ENCODE measurements at regions not wholly inside any gene's neighbourhood (a gene's known extent, or its start where the extent isn't known, plus 50 kb on each side); places are given as distances from the start of the nearest gene placed in this dataset.

DNA sequence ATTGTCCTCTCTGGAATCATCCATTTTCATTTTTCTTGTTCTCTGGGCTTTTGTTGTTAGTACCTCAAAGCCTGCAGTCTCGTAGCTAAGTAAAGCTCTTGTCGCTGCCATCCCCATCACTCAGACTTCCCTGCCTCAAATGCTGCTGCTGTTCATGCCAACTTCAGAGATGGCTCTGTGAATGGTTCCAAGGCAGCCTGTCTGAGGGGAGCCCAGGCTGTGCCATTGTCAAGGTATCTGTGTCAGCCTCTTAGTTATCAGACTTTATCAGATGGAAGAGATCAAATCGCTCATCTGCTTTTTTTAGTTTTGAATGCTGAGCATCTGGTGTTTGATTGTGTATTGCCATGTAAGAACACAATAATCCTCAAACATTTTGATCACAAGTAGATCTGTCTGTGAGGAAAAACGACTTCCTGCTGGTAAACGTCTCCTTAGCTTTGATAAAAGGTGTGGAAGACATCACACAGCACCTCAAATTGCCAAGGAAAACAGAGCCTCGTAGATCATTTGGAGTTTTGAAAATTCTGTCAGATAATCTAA lies 304.2 kb upstream of the ZC3H12C start:
- intact Hi-C loops (cut with DNase I): no loop called here
- Histone ChIP-seq H3K27ac (no peak overlapping the region), H3K9me3 (no peaks in the 10 kb centered on the region), H3K4me1 (no peaks in the 10 kb centered on the region), H3K36me3 (no peaks in the 10 kb centered on the region), H3K27me3 (no peaks in the 10 kb centered on the region), H3K4me3 (no peak overlapping the region)
- TF ChIP-seq, protein P1, sequence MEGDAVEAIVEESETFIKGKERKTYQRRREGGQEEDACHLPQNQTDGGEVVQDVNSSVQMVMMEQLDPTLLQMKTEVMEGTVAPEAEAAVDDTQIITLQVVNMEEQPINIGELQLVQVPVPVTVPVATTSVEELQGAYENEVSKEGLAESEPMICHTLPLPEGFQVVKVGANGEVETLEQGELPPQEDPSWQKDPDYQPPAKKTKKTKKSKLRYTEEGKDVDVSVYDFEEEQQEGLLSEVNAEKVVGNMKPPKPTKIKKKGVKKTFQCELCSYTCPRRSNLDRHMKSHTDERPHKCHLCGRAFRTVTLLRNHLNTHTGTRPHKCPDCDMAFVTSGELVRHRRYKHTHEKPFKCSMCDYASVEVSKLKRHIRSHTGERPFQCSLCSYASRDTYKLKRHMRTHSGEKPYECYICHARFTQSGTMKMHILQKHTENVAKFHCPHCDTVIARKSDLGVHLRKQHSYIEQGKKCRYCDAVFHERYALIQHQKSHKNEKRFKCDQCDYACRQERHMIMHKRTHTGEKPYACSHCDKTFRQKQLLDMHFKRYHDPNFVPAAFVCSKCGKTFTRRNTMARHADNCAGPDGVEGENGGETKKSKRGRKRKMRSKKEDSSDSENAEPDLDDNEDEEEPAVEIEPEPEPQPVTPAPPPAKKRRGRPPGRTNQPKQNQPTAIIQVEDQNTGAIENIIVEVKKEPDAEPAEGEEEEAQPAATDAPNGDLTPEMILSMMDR (IDR thresholded peaks at IDR 0.05): no peak
- TF ChIP-seq POLR2AphosphoS5 (IDR thresholded peaks at IDR 0.05; ENCODE audit: insufficient read depth in 1 of 2, low read depth in 1 of 2): no peak
- no peak for TF ChIP-seq POLR2A (IDR thresholded peaks at IDR 0.05)
- no peak for DNase-seq (ENCODE audit: extremely low spot score in 2 of 2)

DNA sequence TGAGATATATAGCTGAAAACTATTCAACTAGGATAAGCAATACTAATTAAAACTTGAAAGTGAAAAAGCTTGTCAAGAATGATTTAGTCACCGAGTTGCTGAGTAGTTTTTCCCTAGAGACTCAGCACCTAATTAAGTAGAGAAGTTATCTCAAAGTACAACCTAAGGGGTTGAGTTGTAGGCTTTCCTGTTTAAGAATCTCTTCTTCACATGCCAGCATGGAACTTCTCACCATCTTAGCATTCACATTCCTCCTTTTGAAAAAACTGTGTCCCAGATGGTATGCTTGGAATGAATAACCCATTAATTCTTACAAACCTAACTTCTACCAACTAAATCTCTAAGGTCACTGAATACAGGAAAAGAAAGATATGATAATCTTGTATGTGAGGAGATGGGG lies 303.3 kb upstream of the ZC3H12C start:
- no peaks in the 10 kb centered on the region for H3K36me3 ChIP-seq
- no peak overlapping the region for H3K4me3 ChIP-seq
- DNase-seq (ENCODE audit: extremely low spot score in 2 of 2): no peak
- intact Hi-C loops (cut with DNase I): no loop called here
- H3K27ac ChIP-seq: no peak overlapping the region
- H3K9me3 ChIP-seq: no peaks in the 10 kb centered on the region
- no peaks in the 10 kb centered on the region for H3K27me3 ChIP-seq
- TF ChIP-seq, protein P1 (IDR thresholded peaks at IDR 0.05): no peak
- TF ChIP-seq POLR2AphosphoS5 (IDR thresholded peaks at IDR 0.05; ENCODE audit: insufficient read depth in 1 of 2, low read depth in 1 of 2): no peak
- TF ChIP-seq POLR2A (IDR thresholded peaks at IDR 0.05): no peak
- no peaks in the 10 kb centered on the region for H3K4me1 ChIP-seq

DNA sequence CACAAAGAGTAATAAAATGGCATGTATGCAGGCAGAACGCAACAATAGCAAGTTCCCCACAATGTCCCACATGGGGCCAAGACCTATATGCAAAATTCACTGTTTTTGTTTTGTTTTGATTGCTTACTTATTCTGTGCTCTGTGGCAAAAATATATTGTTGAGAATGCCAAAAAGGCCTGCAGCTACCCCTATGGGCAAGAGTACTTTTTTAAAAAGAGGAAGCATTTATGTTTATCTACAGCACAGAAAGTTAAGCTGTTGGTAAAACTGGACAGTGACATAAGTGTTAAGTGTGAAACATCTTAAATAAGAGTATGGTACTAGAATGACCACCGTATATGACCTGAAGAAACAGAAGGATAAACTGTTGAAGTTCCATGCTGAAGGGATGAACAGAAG lies 301.9 kb upstream of the ZC3H12C start:
- H3K4me3 ChIP-seq: no peak overlapping the region
- H3K27me3 ChIP-seq: no peaks in the 10 kb centered on the region
- no peak for TF ChIP-seq POLR2A (IDR thresholded peaks at IDR 0.05)
- TF ChIP-seq, protein P1 (IDR thresholded peaks at IDR 0.05): no peak
- TF ChIP-seq POLR2AphosphoS5 (IDR thresholded peaks at IDR 0.05; ENCODE audit: insufficient read depth in 1 of 2, low read depth in 1 of 2): no peak
- H3K27ac ChIP-seq: no peak overlapping the region
- intact Hi-C loops (cut with DNase I): no loop called here
- no peaks in the 10 kb centered on the region for H3K4me1 ChIP-seq
- no peaks in the 10 kb centered on the region for H3K9me3 ChIP-seq
- no peaks in the 10 kb centered on the region for H3K36me3 ChIP-seq
- no peak for DNase-seq (ENCODE audit: extremely low spot score in 2 of 2)

DNA sequence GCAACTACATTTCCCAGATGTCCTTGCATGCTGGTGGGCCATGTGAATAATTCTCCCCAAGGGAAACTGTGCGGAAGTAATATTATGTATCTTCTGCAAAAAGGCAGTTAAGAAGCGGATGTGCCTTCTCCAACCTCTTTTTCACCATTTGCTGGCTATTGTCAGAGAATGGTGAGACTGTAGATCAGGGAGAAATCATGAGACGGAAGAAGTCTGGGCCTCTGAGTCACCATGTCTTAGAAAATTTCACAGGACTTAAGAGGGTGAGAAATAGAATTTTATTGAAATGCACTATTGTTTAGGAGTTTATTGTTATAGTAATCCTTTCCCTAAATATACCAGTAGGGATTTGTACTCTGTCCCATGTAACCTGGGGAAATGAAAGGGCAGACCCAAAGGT lies 298.7 kb upstream of the ZC3H12C start:
- no peak overlapping the region for H3K4me3 ChIP-seq
- DNase-seq (ENCODE audit: extremely low spot score in 2 of 2): no peak
- no peaks in the 10 kb centered on the region for H3K27me3 ChIP-seq
- intact Hi-C loops (cut with DNase I): no loop called here
- no peaks in the 10 kb centered on the region for H3K36me3 ChIP-seq
- no peak overlapping the region for H3K27ac ChIP-seq
- H3K4me1 ChIP-seq: no peaks in the 10 kb centered on the region
- TF ChIP-seq POLR2AphosphoS5 (IDR thresholded peaks at IDR 0.05; ENCODE audit: insufficient read depth in 1 of 2, low read depth in 1 of 2) (no peak), POLR2A (IDR thresholded peaks at IDR 0.05) (no peak)
- no peaks in the 10 kb centered on the region for H3K9me3 ChIP-seq

DNA sequence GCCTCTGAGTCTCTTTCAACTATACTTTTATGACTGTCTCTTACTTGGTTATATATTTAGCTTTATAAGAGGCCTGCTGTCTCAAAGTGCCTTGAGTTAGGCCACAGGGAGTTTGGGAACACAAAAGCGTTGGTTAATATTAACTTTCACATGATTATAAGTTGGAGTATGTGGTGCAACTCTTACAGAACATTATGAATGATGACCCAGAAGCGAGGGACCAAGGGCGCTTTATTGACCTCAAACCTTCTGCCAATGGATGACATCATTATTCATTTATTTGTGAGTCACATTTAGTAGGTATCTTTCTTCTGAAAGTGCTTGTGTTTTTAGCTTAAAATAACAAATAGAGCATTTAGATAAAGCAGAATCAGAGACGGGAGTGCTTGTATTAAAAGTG lies 298.0 kb upstream of the ZC3H12C start:
- Histone ChIP-seq H3K4me3 (no peak overlapping the region), H3K9me3 (no peaks in the 10 kb centered on the region), H3K27me3 (no peaks in the 10 kb centered on the region), H3K27ac (no peak overlapping the region), H3K36me3 (no peaks in the 10 kb centered on the region), H3K4me1 (no peaks in the 10 kb centered on the region)
- intact Hi-C loops (cut with DNase I): no loop called here
- DNase-seq (ENCODE audit: extremely low spot score in 2 of 2): no peak
- no peak for TF ChIP-seq POLR2A (IDR thresholded peaks at IDR 0.05)
- TF ChIP-seq, protein P1 (IDR thresholded peaks at IDR 0.05): no peak
- TF ChIP-seq POLR2AphosphoS5 (IDR thresholded peaks at IDR 0.05; ENCODE audit: insufficient read depth in 1 of 2, low read depth in 1 of 2): no peak
